Body of pancreas (tissue), 4 donors: ENCODE measurements at regions not wholly inside any gene's neighbourhood (a gene's known extent, or its start where the extent isn't known, plus 50 kb on each side); places are given as distances from the start of the nearest gene placed in this dataset.

Source experiments
- ATAC-seq: fragments of 150-250 bp; one replicate; pipeline ENCODE4 v1.9.1; 2016
- DNase-seq, 4 donors: peaks; one replicate each; pipeline ENCODE4 v3.0.0-alpha.2; 2019
- H3K27ac ChIP-seq, 4 donors: fragments of 200-600 bp; sonication (generic); 1 replicate in 3 of 4; 2 replicates in 1 of 4; pipeline versions ENCODE4 v1.5.1 to v1.6.1; 2016 to 2019; ENCODE audit warnings: mild to moderate bottlenecking in 1 of 4, mixed read lengths in 1 of 4, moderate library complexity in 1 of 4
- H3K27me3 ChIP-seq, 2 donors: fragments of 200-600 bp; sonication (generic); one replicate each; pipeline ENCODE4 v1.6.0; 2016; ENCODE audit warnings: mild to moderate bottlenecking in 1 of 2
- H3K36me3 ChIP-seq, 2 donors: fragments of 200-600 bp; sonication (generic); replicated peaks in 1 of 2; 2 replicates each; pipeline ENCODE4 v1.5.1; 2016; ENCODE audit warnings: low read depth in 2 of 2; ENCODE audit not compliant: insufficient read depth in 1 of 2
- H3K4me1 ChIP-seq: fragments of 200-600 bp; sonication (generic); one replicate; pipeline ENCODE4 v1.6.0; 2016
- H3K4me3 ChIP-seq, 2 donors: fragments of 200-600 bp; sonication (generic); 1 replicate in 1 of 2; 2 replicates in 1 of 2; pipeline ENCODE4 v1.5.1; 2016 to 2019
- H3K9me3 ChIP-seq, 3 donors: fragments of 200-600 bp; sonication (generic); 1 replicate in 2 of 3; 2 replicates in 1 of 3; pipeline ENCODE4 v1.5.1; 2016
- CTCF ChIP-seq, 7 experiments: fragments of 450-650 bp in 4 of 7; fragments of 200-600 bp in 3 of 7; sonication (generic) in 3 of 7; IDR thresholded peaks; one replicate each; pipeline ENCODE4 v1.5.1; 2016 to 2019; ENCODE audit warnings: antibody characterized with exemption in 7 of 7
- POLR2A ChIP-seq, 3 donors: fragments of 450-650 bp; IDR thresholded peaks; one replicate each; pipeline ENCODE4 v1.6.1; 2016; ENCODE audit warnings: antibody characterized with exemption in 3 of 3, mild to moderate bottlenecking in 2 of 3
- WGBS, 2 donors: methylation state at CpG; one replicate each; pipeline ENCODE4 v1.1.5; 2017; 5-methylcytosine and 5-hydroxymethylcytosine counted together
- intact Hi-C: fragments of 100-400 bp; cut with DNase I; formaldehyde crosslinking; loops from one replicate; pipeline ENCODE4 v1.15.1; 2023

DNA sequence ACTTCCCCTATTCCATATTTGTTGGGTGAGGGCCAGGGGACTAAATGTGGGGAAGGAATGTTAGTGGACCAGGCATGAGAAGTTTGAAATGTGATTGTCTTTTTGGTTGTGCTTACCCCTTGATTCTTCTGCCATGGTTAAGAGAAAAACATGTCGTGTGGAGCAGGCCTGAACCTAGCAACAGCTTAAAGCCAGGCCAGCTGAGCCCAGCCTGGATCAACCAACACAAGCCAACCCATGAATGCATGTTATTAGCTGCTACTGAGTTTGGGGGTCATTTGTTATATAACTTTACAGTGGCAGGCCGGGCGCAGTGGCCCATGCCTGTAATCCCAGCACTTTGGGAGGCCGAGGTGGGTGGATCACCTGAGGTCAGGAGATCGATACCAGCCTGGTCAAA, 52.4 kb upstream of the TRIO start:
- no peaks in the 10 kb centered on the region for H3K27me3 ChIP-seq
- peaks cover 0 to 9% (median 0%) of the 10 kb centered on the region in 3 donors for H3K9me3 ChIP-seq
- TF ChIP-seq CTCF (IDR thresholded peaks at IDR 0.05) = no peak
- TF ChIP-seq POLR2A (IDR thresholded peaks at IDR 0.05) = no peak
- H3K4me1 ChIP-seq = no peaks in the 10 kb centered on the region
- H3K36me3 ChIP-seq = no peaks in the 10 kb centered on the region
- H3K4me3 ChIP-seq = no peak overlapping the region
- WGBS, 2 donors = 68 to 86% methylated on average over 5 of the region's 5 CpGs
- intact Hi-C loops = loop anchor here (10.0 kb wide), 1 partner anchor 116 kb away; no protein-coding TSS in a partner anchor
- ATAC-seq = no peak
- DNase-seq = no peak
- H3K27ac ChIP-seq = no peak overlapping the region

DNA sequence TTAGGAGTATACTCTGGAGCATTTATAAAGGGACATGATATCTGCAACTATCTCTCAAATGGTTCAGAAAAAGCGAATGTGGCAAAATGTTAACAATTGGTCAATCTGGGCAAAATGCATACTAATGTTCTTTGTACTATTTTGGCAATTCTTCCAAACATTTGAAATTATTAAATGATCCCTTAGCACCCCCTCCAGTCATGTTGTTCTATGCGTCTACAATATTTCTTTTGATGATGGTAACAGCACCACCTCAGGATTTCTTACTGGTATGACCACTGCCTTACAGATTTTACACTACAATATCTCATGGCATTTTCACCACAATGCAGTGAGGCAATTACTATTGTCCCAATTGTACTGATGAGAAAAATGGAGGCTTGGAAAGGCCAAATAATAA, 52.9 kb upstream of the TRIO start:
- no peak overlapping the region for H3K4me3 ChIP-seq

DNA sequence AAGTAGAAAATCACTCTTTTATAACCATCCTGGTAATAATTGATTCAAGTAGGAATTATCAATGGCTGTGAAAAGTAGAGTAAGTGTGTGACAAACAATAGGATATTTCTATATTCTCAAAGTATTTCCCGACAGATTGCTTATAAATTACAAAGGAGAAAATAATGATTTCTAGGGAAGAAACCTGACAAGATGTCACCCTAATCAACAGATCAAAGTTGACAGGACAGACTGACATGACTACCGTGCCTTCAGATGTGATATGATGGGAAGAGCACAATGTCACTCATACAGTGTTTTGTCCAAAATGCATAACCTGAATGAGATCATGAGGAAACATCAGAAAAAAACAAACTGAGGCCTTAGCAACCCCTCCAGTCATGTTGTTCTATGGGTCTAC, 53.9 kb upstream of the TRIO start:
- TF ChIP-seq CTCF (IDR thresholded peaks at IDR 0.05) (no peak), POLR2A (IDR thresholded peaks at IDR 0.05) (no peak)
- Histone ChIP-seq H3K4me1 (no peaks in the 10 kb centered on the region), H3K9me3 (peaks cover 0 to 9% (median 0%) of the 10 kb centered on the region in 3 donors), H3K27me3 (no peaks in the 10 kb centered on the region), H3K36me3 (no peaks in the 10 kb centered on the region), H3K4me3 (no peak overlapping the region), H3K27ac (no peak overlapping the region)
- DNase-seq = no peak
- no peak for ATAC-seq
- intact Hi-C loops = no loop called here
- WGBS, 2 donors = 73 to 75% methylated on average over 2 of the region's 2 CpGs

More for the DNA sequence above, 52.9 kb upstream of the TRIO start:
- intact Hi-C loops = loop anchor here (10.0 kb wide), 1 partner anchor 115 kb away; no protein-coding TSS in a partner anchor
- Histone ChIP-seq H3K4me1 (no peaks in the 10 kb centered on the region), H3K27ac (no peak overlapping the region), H3K36me3 (no peaks in the 10 kb centered on the region), H3K9me3 (peaks cover 0 to 9% (median 0%) of the 10 kb centered on the region in 3 donors), H3K27me3 (no peaks in the 10 kb centered on the region)
- DNase-seq (no peak), ATAC-seq (no peak)
- 74 to 75% methylated on average over 2 of the region's 2 CpGs for WGBS, 2 donors
- TF ChIP-seq POLR2A (IDR thresholded peaks at IDR 0.05) (no peak), CTCF (IDR thresholded peaks at IDR 0.05) (no peak)

DNA sequence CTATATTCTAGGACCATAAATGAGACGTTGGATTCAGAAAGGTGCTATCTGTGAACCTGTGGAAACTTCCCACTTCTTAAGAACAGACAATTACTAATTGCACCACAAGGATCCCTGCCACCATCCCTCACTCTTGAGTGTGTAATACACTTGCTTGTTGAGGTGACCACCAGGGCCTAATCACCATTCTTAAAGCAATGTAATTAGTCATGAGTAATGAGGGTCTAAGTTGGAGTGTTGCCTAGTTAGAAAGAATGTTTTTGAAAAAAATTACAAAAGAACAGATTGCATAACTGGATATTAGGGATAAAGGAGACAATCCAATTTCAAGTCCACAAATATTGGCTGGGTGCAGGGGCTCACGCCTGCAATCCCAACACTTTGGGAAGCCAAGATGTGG, 56.9 kb upstream of the TRIO start:
- Histone ChIP-seq H3K36me3 (no peaks in the 10 kb centered on the region), H3K9me3 (peaks cover 0 to 8% (median 0%) of the 10 kb centered on the region in 3 donors), H3K4me3 (no peak overlapping the region), H3K27ac (no peak overlapping the region), H3K27me3 (no peaks in the 10 kb centered on the region), H3K4me1 (no peaks in the 10 kb centered on the region)
- DNase-seq = no peak
- TF ChIP-seq POLR2A (IDR thresholded peaks at IDR 0.05) (no peak), CTCF (IDR thresholded peaks at IDR 0.05) (no peak)
- WGBS, 2 donors = 69 to 72% methylated on average over 2 of the region's 2 CpGs
- ATAC-seq = no peak
- intact Hi-C loops = no loop called here

DNA sequence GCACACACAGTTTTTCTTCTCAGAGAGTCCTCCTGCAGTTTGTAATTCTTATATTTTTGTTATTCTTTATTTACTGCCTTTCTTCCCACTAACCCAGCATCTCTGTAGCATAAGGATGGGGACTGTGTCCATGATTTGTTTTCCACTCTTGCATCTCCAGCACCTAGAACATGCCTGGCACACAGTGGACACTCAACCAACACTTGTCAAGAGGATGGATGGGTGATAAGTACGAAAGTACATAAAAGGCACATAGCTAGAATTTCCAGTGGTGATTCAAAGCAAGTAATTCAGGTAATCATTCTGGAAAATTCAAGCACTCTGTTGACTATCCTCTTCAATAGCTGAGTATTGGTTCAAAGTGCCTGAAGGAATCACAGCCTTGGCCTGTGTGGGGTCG, 60.2 kb upstream of the TRIO start:
- H3K4me1 ChIP-seq = no peaks in the 10 kb centered on the region
- intact Hi-C loops = no loop called here
- no peak overlapping the region for H3K4me3 ChIP-seq
- WGBS, 2 donors = 71 to 80% methylated on average over 2 of the region's 2 CpGs
- no peaks in the 10 kb centered on the region for H3K36me3 ChIP-seq
- DNase-seq = no peak
- TF ChIP-seq POLR2A (IDR thresholded peaks at IDR 0.05) (no peak), CTCF (IDR thresholded peaks at IDR 0.05) (no peak)
- ATAC-seq = no peak
- H3K27ac ChIP-seq = no peak overlapping the region
- no peaks in the 10 kb centered on the region for H3K27me3 ChIP-seq
- H3K9me3 ChIP-seq = no peaks in the 10 kb centered on the region
